ENCODE measurements at regions not wholly inside any gene's neighbourhood (a gene's known extent, or its start where the extent isn't known, plus 50 kb on each side); places are given as distances from the start of the nearest gene placed in this dataset.
"Not testable (repeated sequence)": the region's sequence is repeated elsewhere in the genome, so short reads cannot be mapped to it uniquely, and the experiment has no call there.

- DNase-seq (ENCODE audit: insufficient read length) (no peak), FAIRE-seq (no peak)
- TF ChIP-seq TAF1 (IDR thresholded peaks at IDR 0.05; ENCODE audit: borderline replicate concordance, low read depth, low read length) = no peak
- TF ChIP-seq POLR2AphosphoS5 (IDR thresholded peaks at IDR 0.05; ENCODE audit: low read depth, low read length) = no peak
- no peak for TF ChIP-seq POLR2A (IDR thresholded peaks at IDR 0.05; ENCODE audit: low read depth, low read length)
Observed at GRCh38 chr10:64344211-64344610, 823.0 kb downstream of the REEP3 start.

DNA sequence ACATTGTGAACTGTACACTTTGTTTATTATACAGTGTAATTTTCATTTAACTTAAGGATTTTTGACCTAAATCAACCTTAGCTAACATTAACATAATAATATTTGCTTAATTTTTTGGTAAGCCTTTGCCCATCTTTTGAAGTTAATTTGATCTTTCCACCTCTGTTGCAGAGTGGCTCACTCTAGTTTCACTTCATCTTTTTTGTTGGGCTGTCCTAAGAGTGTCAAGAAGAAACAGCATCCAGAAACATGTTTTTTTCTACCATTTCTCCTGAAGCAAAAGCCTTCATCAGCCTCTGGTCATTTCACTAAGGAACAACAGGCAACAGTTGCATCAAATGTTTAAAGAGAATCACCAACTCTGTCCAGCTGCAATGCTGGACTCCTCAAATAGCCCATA is 824.7 kb downstream of the REEP3 start:
- TF ChIP-seq POLR2A (IDR thresholded peaks at IDR 0.05; ENCODE audit: low read depth, low read length) = no peak
- TF ChIP-seq POLR2AphosphoS5 (IDR thresholded peaks at IDR 0.05; ENCODE audit: low read depth, low read length) = no peak
- TF ChIP-seq TAF1 (IDR thresholded peaks at IDR 0.05; ENCODE audit: borderline replicate concordance, low read depth, low read length) = no peak
- DNase-seq (ENCODE audit: insufficient read length) (no peak), FAIRE-seq (no peak)

DNA sequence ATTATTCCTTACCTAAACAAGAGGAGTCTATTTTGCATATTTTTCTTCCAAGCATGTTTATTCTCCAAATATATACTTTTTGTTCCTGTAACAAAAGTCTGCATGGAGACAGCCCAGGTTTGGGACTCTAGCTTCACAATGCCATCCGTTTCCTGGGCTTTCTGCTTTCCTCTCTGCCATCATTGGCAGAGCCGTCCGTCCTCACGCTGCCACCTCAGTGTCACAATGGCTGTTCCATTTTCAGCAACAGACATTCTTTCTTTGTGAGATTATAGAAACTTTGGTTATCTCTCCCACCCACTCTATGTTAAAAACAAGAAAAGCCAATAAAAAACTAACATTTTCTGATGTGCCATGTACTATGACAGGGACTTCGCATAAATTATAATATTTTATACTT is 825.2 kb downstream of the REEP3 start:
- no peak for DNase-seq (ENCODE audit: insufficient read length)
- FAIRE-seq = no peak
- TF ChIP-seq POLR2A (IDR thresholded peaks at IDR 0.05; ENCODE audit: low read depth, low read length) (no peak), POLR2AphosphoS5 (IDR thresholded peaks at IDR 0.05; ENCODE audit: low read depth, low read length) (no peak), TAF1 (IDR thresholded peaks at IDR 0.05; ENCODE audit: borderline replicate concordance, low read depth, low read length) (no peak)

DNA sequence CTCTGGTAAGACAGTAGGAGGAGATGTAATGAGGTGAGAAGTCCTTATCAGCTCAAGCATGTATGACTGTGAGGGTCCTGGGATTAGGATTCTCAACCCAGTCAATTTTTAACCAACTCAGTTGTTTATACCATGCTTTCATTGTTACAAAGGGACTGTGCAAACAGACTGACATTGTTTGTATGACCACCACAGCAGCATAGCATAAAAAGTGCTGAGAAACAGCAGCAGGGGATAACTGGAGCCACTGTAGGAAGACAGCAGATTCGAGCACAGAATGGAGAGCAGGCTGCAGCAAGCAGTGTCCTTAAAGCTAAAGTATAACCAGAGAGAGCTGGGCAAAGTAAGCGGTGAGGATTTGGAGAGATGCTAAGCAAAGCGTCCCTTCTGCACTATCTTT is 829.5 kb downstream of the REEP3 start:
- TF ChIP-seq POLR2AphosphoS5 (IDR thresholded peaks at IDR 0.05; ENCODE audit: low read depth, low read length) = no peak
- TF ChIP-seq TAF1 (IDR thresholded peaks at IDR 0.05; ENCODE audit: borderline replicate concordance, low read depth, low read length) = no peak
- TF ChIP-seq POLR2A (IDR thresholded peaks at IDR 0.05; ENCODE audit: low read depth, low read length) = no peak
- FAIRE-seq (no peak), DNase-seq (ENCODE audit: insufficient read length) (no peak)

DNA sequence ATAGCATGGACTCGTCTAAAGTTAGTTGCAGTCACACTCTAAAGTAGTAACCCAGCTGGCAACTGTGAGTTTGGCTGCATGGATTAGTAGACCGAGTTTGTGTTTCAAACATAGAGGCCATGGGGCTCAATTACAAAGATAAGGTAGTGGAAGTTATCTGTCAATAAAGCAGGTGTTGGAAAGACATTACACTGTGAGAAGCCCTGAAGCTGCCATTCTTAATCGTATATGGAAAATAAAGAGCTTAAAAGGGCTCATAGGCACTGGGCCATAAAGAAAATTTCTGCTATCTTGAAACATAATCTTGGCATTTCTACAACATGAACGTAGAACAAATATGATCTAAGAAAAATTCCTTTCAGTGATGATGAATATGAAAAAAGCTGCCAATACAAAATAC is 837.7 kb downstream of the REEP3 start:
- TF ChIP-seq TAF1 (IDR thresholded peaks at IDR 0.05; ENCODE audit: borderline replicate concordance, low read depth, low read length) (no peak), POLR2AphosphoS5 (IDR thresholded peaks at IDR 0.05; ENCODE audit: low read depth, low read length) (no peak), POLR2A (IDR thresholded peaks at IDR 0.05; ENCODE audit: low read depth, low read length) (no peak)
- FAIRE-seq (no peak), DNase-seq (ENCODE audit: insufficient read length) (no peak)

DNA sequence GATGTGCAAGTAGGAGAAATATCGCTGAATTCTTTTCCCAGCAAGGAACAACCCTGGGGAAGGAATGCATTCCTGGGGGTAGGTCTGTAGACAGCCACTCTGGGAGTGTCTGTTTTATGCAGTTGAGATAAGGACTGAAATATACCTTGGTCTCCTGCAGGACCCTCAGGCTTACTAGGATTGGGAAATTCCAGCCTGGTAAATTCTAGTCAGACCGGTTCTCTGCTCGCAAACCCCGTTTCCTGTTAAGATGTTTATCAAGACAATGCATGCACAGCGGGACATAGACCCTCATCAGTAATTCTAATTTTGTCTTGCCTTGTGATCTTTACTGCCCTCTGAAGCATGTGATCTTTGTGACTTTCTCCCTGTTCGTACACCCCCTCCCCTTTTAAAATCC is 839.0 kb downstream of the REEP3 start:
- DNase-seq (ENCODE audit: insufficient read length) = not testable (repeated sequence)

GRCh38 chr10:64363687-64364086 is 842.5 kb downstream of the REEP3 start:
- FAIRE-seq = no peak
- DNase-seq (ENCODE audit: insufficient read length) = no peak
- TF ChIP-seq POLR2A (IDR thresholded peaks at IDR 0.05; ENCODE audit: low read depth, low read length) (no peak), POLR2AphosphoS5 (IDR thresholded peaks at IDR 0.05; ENCODE audit: low read depth, low read length) (no peak), TAF1 (IDR thresholded peaks at IDR 0.05; ENCODE audit: borderline replicate concordance, low read depth, low read length) (no peak)

More for the DNA sequence above, 839.0 kb downstream of the REEP3 start:
- not testable (repeated sequence) for FAIRE-seq

DNA sequence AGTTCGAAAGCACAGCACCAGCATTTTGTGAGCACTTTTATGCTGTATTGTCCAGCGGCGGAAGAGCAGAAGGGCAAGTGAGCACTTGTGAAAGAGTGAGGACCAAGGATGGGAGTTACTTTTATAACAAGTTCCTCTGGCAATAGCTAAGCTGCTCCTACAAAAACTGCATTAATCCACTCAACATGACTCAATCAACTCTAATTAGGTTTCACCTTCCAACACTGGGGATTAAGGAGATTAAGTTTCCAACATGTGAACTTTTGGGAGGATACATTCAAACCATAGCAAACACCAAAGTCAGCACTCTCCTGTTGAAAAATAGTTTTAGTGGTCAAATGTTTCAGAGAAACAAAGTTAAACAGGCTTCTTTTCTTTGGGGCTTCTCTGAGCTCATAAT is 844.5 kb downstream of the REEP3 start:
- DNase-seq (ENCODE audit: insufficient read length) (no peak), FAIRE-seq (no peak)
- TF ChIP-seq TAF1 (IDR thresholded peaks at IDR 0.05; ENCODE audit: borderline replicate concordance, low read depth, low read length) (no peak), POLR2AphosphoS5 (IDR thresholded peaks at IDR 0.05; ENCODE audit: low read depth, low read length) (no peak), POLR2A (IDR thresholded peaks at IDR 0.05; ENCODE audit: low read depth, low read length) (no peak)

DNA sequence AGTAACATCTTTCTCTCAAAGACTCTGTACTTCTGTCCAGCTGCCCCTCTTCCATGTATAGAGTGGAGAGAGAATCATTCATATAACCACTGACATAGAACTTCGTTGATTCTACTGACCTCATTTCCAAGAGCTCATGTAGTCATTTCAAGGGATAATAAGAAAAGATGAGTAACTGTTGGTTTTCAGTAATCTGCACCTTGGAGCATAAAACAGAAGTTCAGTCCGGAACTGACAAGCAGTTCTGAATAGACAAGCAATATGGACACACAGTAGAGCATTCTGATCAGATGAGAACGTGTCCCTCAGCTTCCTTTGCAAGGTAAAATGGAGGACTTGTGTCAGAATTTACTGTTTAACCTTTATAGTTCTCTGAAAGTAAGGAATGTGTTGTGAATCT is 847.1 kb downstream of the REEP3 start:
- TF ChIP-seq POLR2A (IDR thresholded peaks at IDR 0.05; ENCODE audit: low read depth, low read length) (no peak), POLR2AphosphoS5 (IDR thresholded peaks at IDR 0.05; ENCODE audit: low read depth, low read length) (no peak), TAF1 (IDR thresholded peaks at IDR 0.05; ENCODE audit: borderline replicate concordance, low read depth, low read length) (no peak)
- DNase-seq (ENCODE audit: insufficient read length) (no peak), FAIRE-seq (no peak)

DNA sequence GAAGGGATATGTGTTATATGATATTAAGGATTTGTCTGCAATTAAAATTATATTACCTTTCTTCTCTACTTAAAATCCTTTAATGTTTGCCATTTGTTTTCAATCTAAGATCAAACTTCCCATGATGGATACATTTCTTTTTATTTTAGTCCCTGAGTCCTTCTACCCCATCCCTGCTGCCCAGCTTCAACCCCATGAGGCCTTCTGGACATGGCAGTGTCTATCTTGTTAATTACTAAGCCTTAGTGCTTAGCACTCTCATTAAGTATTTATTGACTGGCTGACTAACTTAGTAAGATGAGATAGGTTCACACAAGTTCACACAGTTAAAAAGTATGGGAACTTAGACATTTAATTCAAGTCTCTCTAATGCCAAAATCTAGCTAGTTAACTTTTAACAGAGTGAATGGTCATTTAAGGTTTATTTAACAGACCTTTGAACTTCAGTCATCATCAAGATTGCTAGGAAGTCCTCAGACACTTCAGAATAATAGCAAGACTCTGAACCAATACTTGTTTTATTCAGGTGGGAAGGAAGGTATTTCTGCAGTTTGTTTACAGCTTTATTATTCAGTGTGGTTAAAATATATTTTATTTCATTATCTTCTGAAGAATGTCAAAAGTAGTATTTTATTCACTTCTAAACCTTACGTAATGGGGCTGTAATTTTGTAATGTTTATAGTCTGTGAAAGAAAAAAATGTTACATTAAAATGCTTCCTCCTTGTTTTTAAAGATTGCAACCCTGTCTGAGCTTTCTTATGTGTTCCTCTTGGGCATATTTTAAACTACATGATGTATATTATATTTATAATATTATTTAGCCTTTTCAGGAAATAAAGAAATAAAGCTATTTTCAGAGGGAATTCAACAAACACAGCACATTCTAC is 848.9 kb downstream of the REEP3 start:
- DNase-seq (ENCODE audit: insufficient read length) = no peak
- no peak for FAIRE-seq
- TF ChIP-seq TAF1 (IDR thresholded peaks at IDR 0.05; ENCODE audit: borderline replicate concordance, low read depth, low read length) (no peak), POLR2AphosphoS5 (IDR thresholded peaks at IDR 0.05; ENCODE audit: low read depth, low read length) (no peak), POLR2A (IDR thresholded peaks at IDR 0.05; ENCODE audit: low read depth, low read length) (no peak)

- FAIRE-seq (no peak), DNase-seq (ENCODE audit: insufficient read length) (no peak)
- TF ChIP-seq POLR2A (IDR thresholded peaks at IDR 0.05; ENCODE audit: low read depth, low read length) (no peak), POLR2AphosphoS5 (IDR thresholded peaks at IDR 0.05; ENCODE audit: low read depth, low read length) (no peak), TAF1 (IDR thresholded peaks at IDR 0.05; ENCODE audit: borderline replicate concordance, low read depth, low read length) (no peak)
Observed at GRCh38 chr10:64374346-64374745, 853.1 kb downstream of the REEP3 start.

DNA sequence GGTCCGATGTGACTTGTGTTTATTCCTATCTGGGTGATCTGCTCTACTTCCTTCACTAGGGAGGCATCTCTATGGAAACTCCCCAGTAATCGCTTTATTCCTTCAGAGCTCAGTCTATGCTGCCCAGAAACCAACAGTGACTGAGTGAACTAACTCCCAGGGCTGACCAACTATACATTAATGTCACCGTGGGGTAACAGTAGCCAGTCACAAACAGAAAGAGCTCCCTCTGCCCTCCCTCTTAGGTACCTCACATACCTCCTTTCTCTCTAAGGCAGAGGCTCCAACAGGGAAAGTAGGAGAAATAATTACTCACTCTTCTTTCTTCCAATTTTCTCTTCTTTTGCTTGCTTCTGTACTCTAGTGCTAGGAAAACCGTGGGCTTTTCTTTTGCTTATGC is 855.0 kb downstream of the REEP3 start:
- TF ChIP-seq POLR2A (IDR thresholded peaks at IDR 0.05; ENCODE audit: low read depth, low read length) = no peak
- TF ChIP-seq POLR2AphosphoS5 (IDR thresholded peaks at IDR 0.05; ENCODE audit: low read depth, low read length) = no peak
- TF ChIP-seq TAF1 (IDR thresholded peaks at IDR 0.05; ENCODE audit: borderline replicate concordance, low read depth, low read length) = no peak
- FAIRE-seq (no peak), DNase-seq (ENCODE audit: insufficient read length) (no peak)

All from GM12892 (cell line).